ENCODE measurements at regions not wholly inside any gene's neighbourhood (a gene's known extent, or its start where the extent isn't known, plus 50 kb on each side); places are given as distances from the start of the nearest gene placed in this dataset.

- H3K4me2 ChIP-seq (ENCODE audit: insufficient read depth, insufficient read length, low read length) = no peak overlapping the region
- no peaks in the 10 kb centered on the region for H3K9me3 ChIP-seq (ENCODE audit: control insufficient read depth, low read depth, low read length)
- no CpG with 5 or more reads among the region's 2 CpGs for WGBS (ENCODE audit: extremely low coverage, insufficient read length, low lambda C conversion rate)
- H3K79me2 ChIP-seq (ENCODE audit: insufficient read depth, low read length) = no peaks in the 10 kb centered on the region
- Mint-ChIP-seq H3K4me3 (no peak overlapping the region), H3K27me3 (ENCODE audit: low read depth) (peaks cover 66% of the 10 kb centered on the region), H3K27ac (no peak overlapping the region), H3K36me3 (ENCODE audit: insufficient read depth in 1 of 3, low read depth in 3 of 3) (no peaks in the 10 kb centered on the region), H3K4me1 (peaks cover 5 to 10% of the 10 kb centered on the region in 2 experiments; a peak in 3 of 4 replicates), H3K9me3 (no peaks in the 10 kb centered on the region)
- H2BK15ac ChIP-seq (ENCODE audit: low read depth, low read length) = no peak overlapping the region
- H2BK120ac ChIP-seq (ENCODE audit: low read depth, low read length, poor library complexity, severe bottlenecking) = no peak overlapping the region
- H2BK12ac ChIP-seq (ENCODE audit: insufficient read length, low read depth, low read length) = no peak overlapping the region
- no peaks in the 10 kb centered on the region for H3K79me1 ChIP-seq (ENCODE audit: insufficient read depth, low read depth, low read length, poor library complexity, severe bottlenecking)
- no peak overlapping the region for H3T11ph ChIP-seq (ENCODE audit: low read length)
- H3K27me3 ChIP-seq (ENCODE audit: insufficient read depth, low read length) = peaks cover 2% of the 10 kb centered on the region; the same call in 1 of the 2 replicates
- no peak overlapping the region for H2AFZ ChIP-seq (ENCODE audit: low read length)
- H3K23ac ChIP-seq (ENCODE audit: insufficient read length, low read depth, low read length) = no peak overlapping the region
- no peak for TF ChIP-seq CTCF (conservative IDR thresholded peaks at IDR 0.05)
- no peak overlapping the region for H3K18ac ChIP-seq (ENCODE audit: insufficient read length, low read depth, low read length)
- no peak overlapping the region for H2BK5ac ChIP-seq (ENCODE audit: insufficient read length, low read length)
- DNase-seq = no peak
- no peak overlapping the region for H3K56ac ChIP-seq (ENCODE audit: insufficient read length, low read depth, low read length)
- H2AK5ac ChIP-seq (ENCODE audit: insufficient read length, low read length) = no peak overlapping the region
- H3K4ac ChIP-seq (ENCODE audit: low read depth, low read length) = no peak overlapping the region
- no peak overlapping the region for H4K91ac ChIP-seq (ENCODE audit: insufficient read length, low read depth, low read length)
- H4K8ac ChIP-seq (replicated peaks; ENCODE audit: insufficient read length, low read depth, low read length) = no peak overlapping the region
- H4K5ac ChIP-seq (ENCODE audit: insufficient read length, low read depth, low read length) = no peak overlapping the region
- H3K4me1 ChIP-seq (ENCODE audit: insufficient read depth, low read length) = no peaks in the 10 kb centered on the region
- no peak overlapping the region for H3K9ac ChIP-seq (ENCODE audit: extremely low read depth, insufficient read length, low read length)
- no peak overlapping the region for H2BK20ac ChIP-seq (ENCODE audit: low read depth, low read length, poor library complexity, severe bottlenecking)
- no peaks in the 10 kb centered on the region for H4K20me1 ChIP-seq (ENCODE audit: control insufficient read depth, insufficient read depth, insufficient read length)
- no peak overlapping the region for H3K27ac ChIP-seq (ENCODE audit: insufficient read length, low read depth, low read length)
- no peak overlapping the region for H3K14ac ChIP-seq (ENCODE audit: insufficient read depth, low read length)
- H3K23me2 ChIP-seq (ENCODE audit: insufficient read length, low read depth, low read length, poor library complexity, severe bottlenecking) = no peaks in the 10 kb centered on the region
Observed at GRCh38 chr12:114168061-114168460, 201.9 kb upstream of the RBM19 start.
